ENCODE measurements at regions not wholly inside any gene's neighbourhood (a gene's known extent, or its start where the extent isn't known, plus 50 kb on each side); places are given as distances from the start of the nearest gene placed in this dataset.

GRCh38 chr15:31252171-31252785 lies 74.4 kb upstream of the KLF13 start (continued):
- TF ChIP-seq ZBTB11 (CRISPR knock-in tag; IDR thresholded peaks at IDR 0.05), result no peak
- TF ChIP-seq MLLT1 (IDR thresholded peaks at IDR 0.05), result no peak
- TF ChIP-seq SUPT20H (IDR thresholded peaks at IDR 0.05; ENCODE audit: borderline replicate concordance, control insufficient read depth, low read depth, low read length), result no peak
- TF ChIP-seq ZNF687 (IDR thresholded peaks at IDR 0.05), result no peak
- TF ChIP-seq ATF7 (IDR thresholded peaks at IDR 0.05; ENCODE audit: low read depth), result no peak
- no peak for TF ChIP-seq E2F8 (IDR thresholded peaks at IDR 0.05; ENCODE audit: low read depth, partially characterized antibody)
